HG03571 (cell line): ENCODE measurements at regions not wholly inside any gene's neighbourhood (a gene's known extent, or its start where the extent isn't known, plus 50 kb on each side); places are given as distances from the start of the nearest gene placed in this dataset.
A peak's percentile ranks its signal among the peaks of the same experiment; 100 is the strongest.
"Not testable (repeated sequence)": the region's sequence is repeated elsewhere in the genome, so short reads cannot be mapped to it uniquely, and the experiment has no call there.

Experiments used
- ATAC-seq: cut with Tn5 transposase; IDR thresholded peaks from one replicate; pipeline ENCODE4 v1.9.1; 2021; ENCODE audit not compliant: unreplicated experiment

DNA sequence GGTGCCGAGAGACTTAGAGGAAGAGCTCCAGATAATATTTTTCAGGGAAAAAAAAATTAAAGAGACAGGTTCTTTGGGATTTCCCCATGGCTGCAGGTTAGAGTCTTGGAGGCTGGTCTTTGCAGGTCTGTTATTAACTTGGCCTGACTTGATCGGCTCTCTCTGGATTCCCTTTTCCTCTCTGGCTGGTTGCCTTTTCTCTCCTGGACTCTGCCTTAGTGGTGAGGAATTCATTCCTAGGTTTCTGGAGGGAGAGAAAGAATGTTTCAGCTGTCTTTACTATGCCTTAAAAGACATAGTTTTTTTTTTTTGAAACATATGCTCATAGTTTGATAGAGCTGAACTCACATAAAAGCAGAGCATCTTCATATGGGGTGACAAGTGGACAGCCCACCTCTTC lies 336.3 kb downstream of the BMP4 start:
- no peak for ATAC-seq

- no peak for ATAC-seq
These were observed 336.9 kb downstream of the BMP4 start for GRCh38 chr14:53619691-53620231.

DNA sequence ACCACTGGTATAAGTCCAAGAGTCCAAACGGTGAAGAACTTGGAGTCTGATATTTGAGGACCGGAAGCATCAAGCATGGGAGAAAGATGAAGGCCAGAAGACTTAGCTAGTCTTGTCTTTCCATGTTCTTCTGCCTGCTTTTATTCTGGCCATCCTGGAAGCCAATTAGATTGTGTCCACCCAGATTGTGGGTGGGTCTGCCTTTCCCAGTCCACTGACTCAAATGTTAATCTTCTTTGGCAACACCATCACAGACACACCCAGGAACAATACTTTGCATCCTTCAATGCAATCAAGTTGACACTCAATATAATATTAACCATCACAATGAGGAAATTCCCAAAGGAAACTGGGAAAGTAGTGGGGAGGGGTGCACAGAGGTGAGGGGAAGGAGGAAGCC lies 340.1 kb downstream of the BMP4 start:
- ATAC-seq: not testable (repeated sequence)

- ATAC-seq: no peak
These were observed 341.4 kb downstream of the BMP4 start for GRCh38 chr14:53615252-53615651.

GRCh38 chr14:53613404-53614253 lies 343.0 kb downstream of the BMP4 start:
- peak; percentile 96 for ATAC-seq

DNA sequence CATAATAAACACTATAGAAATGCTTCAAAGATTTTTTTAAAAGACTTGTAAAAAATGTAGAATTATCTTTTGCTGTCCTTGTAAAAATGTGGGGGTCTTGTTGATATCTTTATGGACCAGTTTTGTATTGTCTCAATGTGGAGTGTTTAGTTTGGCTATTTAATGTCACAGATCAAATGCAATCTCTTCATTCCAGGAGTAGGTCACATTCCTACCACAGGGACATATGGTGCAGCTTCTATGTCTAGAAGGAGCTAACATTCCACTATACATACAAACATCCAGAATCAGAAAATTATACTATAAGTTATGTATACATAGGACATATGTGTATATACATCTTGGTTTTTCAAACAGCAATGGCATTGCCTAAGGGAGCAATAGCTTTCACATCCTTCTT lies 345.7 kb downstream of the BMP4 start:
- ATAC-seq: no peak

- no peak for ATAC-seq
These were observed 347.6 kb downstream of the BMP4 start for GRCh38 chr14:53609009-53609408.

DNA sequence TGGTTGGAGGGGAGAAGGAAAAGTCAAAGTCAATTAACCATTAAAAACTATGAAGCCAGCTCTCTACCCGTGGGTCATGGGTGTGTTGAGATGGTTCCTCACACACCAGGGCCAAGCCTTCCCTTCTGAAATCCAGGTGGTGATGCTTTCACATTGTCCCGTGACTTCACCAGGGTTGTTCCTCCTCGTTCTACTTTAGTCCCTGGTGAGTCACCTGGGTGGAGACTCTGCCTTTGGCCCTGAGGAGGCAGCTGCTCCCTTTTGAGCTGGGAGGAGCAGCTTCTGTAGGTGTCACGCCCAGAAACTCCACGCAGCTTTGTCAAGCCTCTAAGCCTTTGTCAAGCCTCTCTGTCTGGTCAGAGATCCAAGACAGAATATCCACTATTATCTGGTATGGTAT lies 348.3 kb downstream of the BMP4 start:
- no peak for ATAC-seq

- no peak for ATAC-seq
These were observed 350.4 kb downstream of the BMP4 start for GRCh38 chr14:53606203-53606602.

- ATAC-seq: no peak
These were observed 351.1 kb downstream of the BMP4 start for GRCh38 chr14:53605562-53605961.

DNA sequence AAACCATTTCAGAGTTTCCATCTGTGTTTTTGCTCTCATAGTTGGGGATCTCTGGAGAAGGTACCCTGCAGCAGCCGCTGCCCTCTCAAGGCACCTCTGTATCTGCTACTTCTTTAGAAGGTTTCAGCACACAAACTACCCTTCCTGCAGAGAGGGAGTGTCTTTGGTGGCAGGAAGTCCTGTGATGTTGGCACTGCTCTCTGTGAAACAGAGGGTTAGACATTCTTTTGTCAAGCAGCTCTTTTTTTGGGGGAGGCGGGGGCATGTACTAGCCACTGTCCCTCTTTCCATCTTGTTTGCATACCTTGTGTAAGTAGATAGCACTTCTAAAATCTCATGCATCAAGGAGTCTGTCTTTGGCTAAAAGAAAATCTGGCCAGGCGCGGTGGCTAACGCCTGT lies 352.6 kb downstream of the BMP4 start:
- ATAC-seq: no peak

GRCh38 chr14:53601409-53601808 lies 355.2 kb downstream of the BMP4 start:
- ATAC-seq: no peak

- ATAC-seq: no peak
These were observed 357.2 kb downstream of the BMP4 start for GRCh38 chr14:53599221-53599945.

DNA sequence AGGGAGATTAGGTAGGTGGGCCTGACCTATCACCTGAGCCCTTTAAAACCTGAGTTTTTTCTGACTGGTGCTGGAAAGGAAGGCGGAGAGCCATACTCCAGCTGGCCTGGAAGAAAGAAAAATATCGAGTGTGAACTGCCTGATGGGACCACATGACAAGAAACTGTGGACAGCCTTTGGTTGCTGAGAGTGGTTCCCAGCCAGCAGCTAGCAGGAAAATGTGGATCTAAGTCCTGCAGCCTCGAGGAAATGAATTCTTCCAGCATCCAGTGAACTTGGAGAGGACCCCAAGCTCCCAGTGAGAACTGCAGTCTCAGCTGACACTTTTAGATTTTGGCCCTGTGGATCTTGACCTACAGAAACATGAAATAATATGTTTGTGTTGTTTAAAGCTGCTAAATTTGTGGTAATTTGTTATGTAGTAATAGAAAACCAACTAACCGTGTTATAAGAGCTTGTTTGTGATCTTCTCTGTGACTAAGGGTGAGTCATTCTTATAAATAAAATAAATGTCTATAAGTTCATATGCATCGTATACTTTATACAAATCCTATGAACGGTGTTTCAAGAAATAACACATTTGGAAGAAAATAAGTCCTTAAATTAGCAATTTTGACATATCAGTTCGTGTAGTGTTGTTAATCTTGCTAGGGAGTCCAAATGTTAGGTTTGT lies 359.6 kb downstream of the BMP4 start:
- no peak for ATAC-seq

DNA sequence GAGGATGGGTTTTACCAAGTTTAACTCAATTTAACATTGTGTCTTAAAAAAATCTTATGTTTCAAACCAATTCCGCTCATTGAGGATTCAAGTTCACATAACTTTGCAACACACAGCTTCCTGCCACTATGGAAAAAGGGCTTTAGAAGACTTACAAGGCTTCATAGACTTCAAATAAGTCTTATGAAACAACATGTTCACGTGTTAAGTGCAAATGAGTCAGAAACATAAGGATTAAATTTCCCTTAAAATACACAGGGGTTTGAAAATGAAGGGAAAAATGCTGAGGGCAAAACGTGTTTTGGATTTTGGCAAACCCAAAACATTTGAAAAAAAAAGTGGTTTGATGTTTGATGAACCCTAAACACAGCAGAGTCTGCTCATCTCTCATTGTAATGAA lies 364.8 kb downstream of the BMP4 start:
- no peak for ATAC-seq

GRCh38 chr14:53581504-53581903 lies 375.1 kb downstream of the BMP4 start:
- no peak for ATAC-seq

DNA sequence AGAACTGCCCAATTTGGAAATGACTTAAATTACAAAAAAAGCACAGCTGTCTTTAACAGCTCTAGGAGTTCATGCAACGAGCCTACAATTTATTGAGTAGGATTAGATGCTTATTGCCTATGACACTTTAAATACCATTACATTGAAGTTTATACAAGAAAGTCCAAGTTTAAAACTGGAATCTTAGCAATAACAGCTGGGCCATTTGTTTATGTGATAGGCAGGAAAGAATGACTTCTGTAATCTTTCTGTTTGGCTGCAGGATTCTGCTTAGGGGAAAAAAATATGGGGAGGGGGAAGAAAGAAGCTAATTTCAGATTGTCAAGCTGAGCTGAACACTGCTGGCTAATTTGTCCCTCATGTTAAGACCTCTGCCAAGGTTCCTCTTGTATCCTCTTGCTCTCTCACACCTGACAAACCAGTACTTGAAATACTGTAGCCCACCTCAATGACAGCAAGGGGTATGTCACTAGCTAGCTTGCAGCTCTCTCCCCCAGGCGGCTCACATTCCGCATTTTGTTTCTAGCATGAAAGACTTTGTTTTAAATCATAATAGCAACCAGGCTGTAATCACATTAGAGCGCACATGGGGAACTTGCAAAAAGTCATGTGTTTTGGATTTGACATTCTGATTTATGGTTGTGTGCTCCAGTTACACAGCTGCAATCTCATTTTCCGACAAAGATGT lies 384.8 kb downstream of the BMP4 start:
- no peak for ATAC-seq

DNA sequence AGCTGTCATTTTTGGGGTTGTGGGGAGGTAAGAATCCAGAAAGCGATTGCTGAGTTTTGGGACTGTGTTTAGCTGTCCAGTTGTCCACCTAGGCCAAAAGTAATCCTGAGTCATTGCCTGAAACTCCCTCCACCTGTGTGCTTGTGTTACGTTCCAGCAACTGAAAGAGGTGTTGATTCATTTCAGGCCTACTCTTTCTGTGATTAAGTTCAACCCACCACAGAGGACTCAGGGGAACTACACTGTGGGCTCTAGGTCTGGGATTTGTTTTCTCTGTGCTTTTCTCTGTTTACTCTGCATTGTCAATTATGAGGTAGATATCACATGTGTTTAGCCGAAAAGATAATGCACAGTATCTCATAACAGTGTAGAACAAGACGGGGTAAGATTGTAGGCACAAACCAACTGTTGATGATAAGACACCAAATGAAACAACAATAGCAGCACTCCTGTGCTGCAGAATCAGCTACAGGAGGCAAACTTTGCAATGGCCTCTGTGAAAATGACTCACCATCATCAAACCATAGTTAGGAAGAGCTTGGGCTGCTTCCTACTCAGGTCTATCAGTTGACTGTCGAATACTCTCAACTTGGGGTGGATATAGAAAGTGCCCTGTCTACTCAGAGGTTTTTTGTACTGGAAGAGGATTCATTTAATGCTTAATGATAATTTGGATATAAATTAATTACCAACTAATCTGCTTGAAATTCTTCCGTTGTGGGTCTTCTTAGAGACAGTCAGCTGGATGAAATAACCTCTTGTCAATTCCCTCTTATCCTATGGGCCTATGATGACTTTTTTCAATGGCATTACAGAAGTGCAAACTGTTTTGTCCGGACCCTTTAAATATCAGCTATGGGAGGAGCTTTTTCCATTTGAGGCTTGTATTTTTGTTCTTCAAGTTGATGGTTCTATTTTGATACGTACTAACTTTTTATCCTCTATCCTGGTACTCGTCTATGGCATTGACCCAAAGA lies 385.9 kb downstream of the BMP4 start:
- peak; percentile 98 for ATAC-seq

- no peak for ATAC-seq
These were observed 387.2 kb downstream of the BMP4 start for GRCh38 chr14:53569446-53569845.
